PC-9 (cell line): ENCODE measurements at regions not wholly inside any gene's neighbourhood (a gene's known extent, or its start where the extent isn't known, plus 50 kb on each side); places are given as distances from the start of the nearest gene placed in this dataset.

Experiments
- CTCF ChIP-seq: fragments of 200-600 bp; sonication (generic); conservative IDR thresholded peaks from 2 replicates; pipeline ENCODE4 v1.6.1; 2017; ENCODE audit warnings: mixed run types, antibody characterized with exemption, mild to moderate bottlenecking, moderate library complexity
- EZH2 ChIP-seq: fragments of 200-600 bp; sonication (generic); IDR thresholded peaks from 2 replicates; pipeline ENCODE4 v1.8.0; 2017; ENCODE audit warnings: antibody characterized with exemption, low read depth

- TF ChIP-seq CTCF (no peak), EZH2 (no peak)
Measured at GRCh38 chr1:213335084-213335483, 284.0 kb downstream of the RPS6KC1 start.
